Uterus (tissue), 2 donors: ENCODE measurements at regions not wholly inside any gene's neighbourhood (a gene's known extent, or its start where the extent isn't known, plus 50 kb on each side); places are given as distances from the start of the nearest gene placed in this dataset.

Experiments used
- CTCF ChIP-seq, 4 experiments: fragments of 200-600 bp in 2 of 4; fragments of 450-650 bp in 2 of 4; sonication (generic) in 2 of 4; IDR thresholded peaks; one replicate each; pipeline ENCODE4 v1.5.1; 2016 to 2019; ENCODE audit warnings: antibody characterized with exemption in 4 of 4, mild to moderate bottlenecking in 2 of 4, moderate library complexity in 1 of 4
- POLR2A ChIP-seq, 2 donors: fragments of 450-650 bp; IDR thresholded peaks; one replicate each; pipeline ENCODE4 v1.6.1; 2016; ENCODE audit warnings: antibody characterized with exemption in 2 of 2, mild to moderate bottlenecking in 1 of 2, moderate library complexity in 1 of 2

- TF ChIP-seq CTCF (IDR thresholded peaks at IDR 0.05): no peak
- no peak for TF ChIP-seq POLR2A (IDR thresholded peaks at IDR 0.05)
These were observed 132.7 kb upstream of the NAV2 start for GRCh38 chr11:19579957-19580356.
